ENCODE measurements at regions not wholly inside any gene's neighbourhood (a gene's known extent, or its start where the extent isn't known, plus 50 kb on each side); places are given as distances from the start of the nearest gene placed in this dataset.

GRCh38 chr1:226809785-226810571 is 60.4 kb upstream of the PSEN2 start:
- ATAC-seq (no peak), FAIRE-seq (no peak), DNase-seq (no peak)
- TF ChIP-seq, protein P1, sequence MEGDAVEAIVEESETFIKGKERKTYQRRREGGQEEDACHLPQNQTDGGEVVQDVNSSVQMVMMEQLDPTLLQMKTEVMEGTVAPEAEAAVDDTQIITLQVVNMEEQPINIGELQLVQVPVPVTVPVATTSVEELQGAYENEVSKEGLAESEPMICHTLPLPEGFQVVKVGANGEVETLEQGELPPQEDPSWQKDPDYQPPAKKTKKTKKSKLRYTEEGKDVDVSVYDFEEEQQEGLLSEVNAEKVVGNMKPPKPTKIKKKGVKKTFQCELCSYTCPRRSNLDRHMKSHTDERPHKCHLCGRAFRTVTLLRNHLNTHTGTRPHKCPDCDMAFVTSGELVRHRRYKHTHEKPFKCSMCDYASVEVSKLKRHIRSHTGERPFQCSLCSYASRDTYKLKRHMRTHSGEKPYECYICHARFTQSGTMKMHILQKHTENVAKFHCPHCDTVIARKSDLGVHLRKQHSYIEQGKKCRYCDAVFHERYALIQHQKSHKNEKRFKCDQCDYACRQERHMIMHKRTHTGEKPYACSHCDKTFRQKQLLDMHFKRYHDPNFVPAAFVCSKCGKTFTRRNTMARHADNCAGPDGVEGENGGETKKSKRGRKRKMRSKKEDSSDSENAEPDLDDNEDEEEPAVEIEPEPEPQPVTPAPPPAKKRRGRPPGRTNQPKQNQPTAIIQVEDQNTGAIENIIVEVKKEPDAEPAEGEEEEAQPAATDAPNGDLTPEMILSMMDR (IDR thresholded peaks at IDR 0.05), result no peak
- no peaks in the 10 kb centered on the region for H3K27me3 ChIP-seq
- no peaks in the 10 kb centered on the region for H3K36me3 ChIP-seq
- no peaks in the 10 kb centered on the region for H3K4me1 ChIP-seq
- intact Hi-C loops (cut with DNase I), result no loop called here
- no peaks in the 10 kb centered on the region for H3K9me3 ChIP-seq
- 79 to 86% methylated on average over 11 of the region's 11 CpGs for WGBS, 2 donors
- no peak overlapping the region for H3K4me3 ChIP-seq
- no peak overlapping the region for H3K27ac ChIP-seq

DNA sequence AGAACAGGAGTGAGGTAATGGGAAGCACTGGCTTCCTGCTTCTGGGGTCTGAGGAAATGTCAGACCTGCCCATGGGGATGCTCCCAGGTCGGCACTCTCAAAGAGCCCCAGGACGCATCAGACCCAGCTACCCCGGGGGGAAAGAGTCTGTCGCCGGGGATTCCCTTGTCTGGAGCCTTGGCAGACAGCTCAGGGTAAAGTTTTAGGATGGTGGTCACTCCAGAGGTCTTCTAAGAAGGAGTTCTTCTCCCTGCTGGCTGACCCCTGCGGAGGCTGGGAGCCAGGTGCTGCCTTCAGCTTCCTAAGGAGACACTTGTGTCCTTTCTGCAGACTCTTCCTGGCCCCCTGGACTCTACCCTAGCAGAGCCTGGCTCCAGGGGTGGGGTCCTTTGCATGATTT is 61.9 kb upstream of the PSEN2 start:
- Histone ChIP-seq H3K9me3 (no peaks in the 10 kb centered on the region), H3K36me3 (no peaks in the 10 kb centered on the region), H3K4me1 (no peaks in the 10 kb centered on the region), H3K27me3 (no peaks in the 10 kb centered on the region), H3K27ac (no peak overlapping the region), H3K4me3 (no peak overlapping the region)
- ATAC-seq, result no peak
- DNase-seq, result no peak
- TF ChIP-seq, protein P1 (IDR thresholded peaks at IDR 0.05), result no peak
- WGBS, 2 donors, result 80 to 81% methylated on average over 6 of the region's 6 CpGs
- FAIRE-seq, result no peak
- intact Hi-C loops (cut with DNase I), result no loop called here

DNA sequence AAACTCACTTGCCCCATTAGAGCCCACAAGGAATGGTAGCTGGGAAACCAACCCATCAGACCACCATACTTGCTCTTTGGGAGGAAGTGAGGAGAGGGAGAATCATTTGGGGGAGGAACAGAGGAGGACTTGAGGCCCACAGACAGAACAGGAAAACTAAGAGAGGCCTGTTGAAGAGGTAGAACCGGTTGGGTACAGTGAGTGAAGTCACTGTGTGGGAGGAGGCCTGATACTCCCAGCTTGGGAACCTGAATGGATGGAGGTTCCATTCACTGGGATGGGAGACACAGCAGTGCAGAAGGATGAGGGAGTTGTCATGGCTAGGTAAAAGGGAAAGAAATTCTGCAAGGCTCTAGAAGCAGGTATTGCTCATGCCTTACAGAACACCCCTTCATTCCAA is 63.4 kb upstream of the PSEN2 start:
- H3K4me3 ChIP-seq, result no peak overlapping the region
- ATAC-seq (no peak), FAIRE-seq (no peak), DNase-seq (no peak)
- TF ChIP-seq, protein P1 (IDR thresholded peaks at IDR 0.05), result no peak
- intact Hi-C loops (cut with DNase I), result no loop called here
- H3K9me3 ChIP-seq, result no peaks in the 10 kb centered on the region
- H3K27me3 ChIP-seq, result no peaks in the 10 kb centered on the region
- H3K4me1 ChIP-seq, result no peaks in the 10 kb centered on the region
- no peaks in the 10 kb centered on the region for H3K36me3 ChIP-seq
- H3K27ac ChIP-seq, result no peak overlapping the region
- 47 to 63% methylated on average over 1 of the region's 1 CpG for WGBS, 2 donors

DNA sequence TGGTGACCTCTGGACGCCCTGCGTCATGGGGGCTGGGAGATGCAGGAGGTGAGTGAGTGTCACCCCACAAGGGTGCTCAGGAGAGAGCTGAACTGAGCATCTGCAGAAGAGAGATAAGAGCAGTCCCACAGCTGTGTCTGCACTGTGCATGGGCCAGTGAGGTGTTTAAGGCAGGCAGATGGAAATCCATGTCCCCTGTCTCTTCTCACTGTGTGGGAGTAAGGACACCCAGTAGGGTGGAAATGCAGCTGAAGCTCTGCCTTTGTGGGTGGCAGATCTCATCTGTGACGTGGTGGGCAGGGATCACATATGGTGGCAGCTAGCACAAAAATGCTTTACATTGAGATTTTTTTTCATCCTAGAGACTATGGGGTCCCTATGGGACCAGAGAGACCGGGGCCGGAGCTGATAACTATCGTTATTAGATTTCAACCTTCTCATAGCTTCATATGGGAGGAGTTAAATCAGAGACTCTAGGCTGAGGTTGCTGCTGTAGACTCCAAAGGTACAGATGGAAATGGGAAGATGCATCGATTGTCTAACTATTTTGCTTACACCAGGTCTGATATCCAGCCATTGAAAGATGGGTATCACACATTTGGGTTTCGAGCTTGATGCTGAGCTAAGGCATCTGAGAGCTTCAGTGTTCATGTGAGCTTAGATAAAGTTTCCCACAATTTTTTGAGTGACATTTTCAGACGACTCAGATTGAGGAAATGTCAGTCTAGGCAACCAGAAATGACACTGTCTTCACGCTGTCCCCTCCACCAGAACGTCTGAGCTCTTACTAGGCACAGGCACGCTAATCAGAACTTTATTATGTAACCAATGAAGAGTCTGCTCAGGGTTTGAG is 65.3 kb upstream of the PSEN2 start:
- Histone ChIP-seq H3K27me3 (no peaks in the 10 kb centered on the region), H3K4me3 (no peak overlapping the region), H3K9me3 (no peaks in the 10 kb centered on the region), H3K4me1 (no peaks in the 10 kb centered on the region), H3K36me3 (no peaks in the 10 kb centered on the region), H3K27ac (no peak overlapping the region)
- intact Hi-C loops (cut with DNase I), result no loop called here
- FAIRE-seq (no peak), DNase-seq (no peak), ATAC-seq (no peak)
- 76 to 84% methylated on average over 12 of the region's 12 CpGs for WGBS, 2 donors
- TF ChIP-seq, protein P1 (IDR thresholded peaks at IDR 0.05), result no peak
